ENCODE measurements at regions not wholly inside any gene's neighbourhood (a gene's known extent, or its start where the extent isn't known, plus 50 kb on each side); places are given as distances from the start of the nearest gene placed in this dataset.

DNA sequence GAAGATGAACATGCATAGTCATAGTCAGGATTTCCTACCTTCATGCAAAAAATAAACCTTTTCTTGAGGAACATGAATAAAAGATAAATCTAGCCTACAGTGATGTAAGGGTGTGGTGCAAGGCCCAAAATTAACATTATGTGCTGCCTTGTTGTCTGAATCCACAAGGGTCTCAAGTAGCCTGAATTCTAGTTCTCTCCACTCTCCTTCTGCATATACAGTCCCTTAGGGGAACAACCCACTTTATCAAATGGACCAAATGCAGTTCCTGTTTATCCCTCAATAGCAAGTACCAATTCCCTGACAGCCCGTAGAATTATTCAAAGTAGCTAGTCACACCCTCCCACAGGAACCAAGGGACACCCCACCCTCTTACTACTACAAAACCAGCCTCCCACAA lies 284.0 kb downstream of the ZIC4 start (continued):
- TF ChIP-seq PBX3 (IDR thresholded peaks at IDR 0.05) (no peak), RAD21 (IDR thresholded peaks at IDR 0.05; ENCODE audit: low read length) (no peak), RXRA (IDR thresholded peaks at IDR 0.05; ENCODE audit: borderline replicate concordance, low read depth) (no peak), NRF1 (IDR thresholded peaks at IDR 0.05; ENCODE audit: low read depth, low read length) (no peak)

DNA sequence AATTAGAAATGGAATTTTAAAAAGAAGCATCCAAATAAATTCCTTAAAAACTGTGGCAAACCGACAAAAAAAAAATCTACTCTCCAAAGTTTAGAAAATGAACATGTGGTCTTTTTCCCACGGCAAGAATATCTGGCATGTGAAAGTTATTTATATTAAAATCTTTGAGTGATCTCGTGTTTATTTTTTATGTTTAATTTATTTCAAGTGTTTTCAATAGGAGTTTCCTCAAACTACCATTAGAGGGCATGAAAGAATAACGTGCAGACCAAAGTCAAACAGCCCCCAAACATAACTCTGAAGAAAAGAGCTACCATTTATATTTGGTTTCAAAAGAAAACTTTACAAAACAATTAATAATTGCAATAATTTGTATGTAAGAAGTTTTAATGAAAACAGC lies 286.4 kb downstream of the ZIC4 start:
- CTCF ChIA-PET: interaction anchor here (0.6 to 3.4 kb wide), 8 partner anchors 9 to 640 kb away, joined by 3 to 7 read pairs (median 3); no protein-coding TSS in a partner anchor
- Histone ChIP-seq H3K4me2 (no peak overlapping the region), H3K4me3 (ENCODE audit: low read depth in 2 of 2, low read length in 1 of 2) (no peak overlapping the region), H3K9me3 (no peaks in the 10 kb centered on the region), H3K36me3 (replicated peaks in 1 of 2; ENCODE audit: control insufficient read depth in 1 of 2, insufficient read depth in 2 of 2, low read length in 1 of 2) (no peaks in the 10 kb centered on the region), H3K27ac (ENCODE audit: low read depth in 2 of 2, low read length in 1 of 2) (no peak overlapping the region), H3K9me2 (no peaks in the 10 kb centered on the region), H2AFZ (ENCODE audit: low read depth) (no peak overlapping the region), H3K27me3 (ENCODE audit: insufficient read depth) (no peaks in the 10 kb centered on the region), H4K20me1 (ENCODE audit: insufficient read depth) (no peaks in the 10 kb centered on the region), H3K9ac (no peak overlapping the region), H3F3A (replicated peaks; ENCODE audit: insufficient read depth) (no peaks in the 10 kb centered on the region), H3K79me2 (ENCODE audit: insufficient read depth) (no peaks in the 10 kb centered on the region), H3K4me1 (ENCODE audit: control insufficient read depth in 1 of 2, insufficient read depth in 2 of 2, low read depth in 1 of 2, low read length in 1 of 2) (no peaks in the 10 kb centered on the region)
- peak; percentile 2 for DNase-seq
- 2% methylated on average over 4 of the region's 4 CpGs for WGBS (ENCODE audit: low lambda C conversion rate)
- POLR2A ChIA-PET: no interaction called here
- TF ChIP-seq ELF1 (IDR thresholded peaks at IDR 0.05): no peak
- no peak for TF ChIP-seq YY1 (IDR thresholded peaks at IDR 0.05; ENCODE audit: low read depth)
- TF ChIP-seq SMC3 (IDR thresholded peaks at IDR 0.05; ENCODE audit: low read depth, low read length): peak; percentile 26; the same call in 1 of the 2 replicates
- TF ChIP-seq RCOR1 (IDR thresholded peaks at IDR 0.05; ENCODE audit: low read length): no peak
- TF ChIP-seq NFIC (IDR thresholded peaks at IDR 0.05; ENCODE audit: borderline replicate concordance): no peak
- TF ChIP-seq TCF12 (IDR thresholded peaks at IDR 0.05): no peak
- no peak for TF ChIP-seq FOXJ3 (CRISPR knock-in tag; IDR thresholded peaks at IDR 0.05)
- TF ChIP-seq CHD2 (IDR thresholded peaks at IDR 0.05; ENCODE audit: low read length, partially characterized antibody): no peak
- no peak for TF ChIP-seq MEF2A (IDR thresholded peaks at IDR 0.05; ENCODE audit: borderline replicate concordance, low read depth)
- TF ChIP-seq RAD21 (IDR thresholded peaks at IDR 0.05; ENCODE audit: low read length): peak; percentile 66
- TF ChIP-seq, protein P1, sequence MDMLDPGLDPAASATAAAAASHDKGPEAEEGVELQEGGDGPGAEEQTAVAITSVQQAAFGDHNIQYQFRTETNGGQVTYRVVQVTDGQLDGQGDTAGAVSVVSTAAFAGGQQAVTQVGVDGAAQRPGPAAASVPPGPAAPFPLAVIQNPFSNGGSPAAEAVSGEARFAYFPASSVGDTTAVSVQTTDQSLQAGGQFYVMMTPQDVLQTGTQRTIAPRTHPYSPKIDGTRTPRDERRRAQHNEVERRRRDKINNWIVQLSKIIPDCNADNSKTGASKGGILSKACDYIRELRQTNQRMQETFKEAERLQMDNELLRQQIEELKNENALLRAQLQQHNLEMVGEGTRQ (IDR thresholded peaks at IDR 0.05; ENCODE audit: borderline replicate concordance, low read depth, low read length): no peak
- peak; percentile 66 for TF ChIP-seq CTCF (IDR thresholded peaks at IDR 0.05)
- no peak for TF ChIP-seq FOSL2 (IDR thresholded peaks at IDR 0.05; ENCODE audit: borderline replicate concordance, low read depth)
- TF ChIP-seq, protein P2, sequence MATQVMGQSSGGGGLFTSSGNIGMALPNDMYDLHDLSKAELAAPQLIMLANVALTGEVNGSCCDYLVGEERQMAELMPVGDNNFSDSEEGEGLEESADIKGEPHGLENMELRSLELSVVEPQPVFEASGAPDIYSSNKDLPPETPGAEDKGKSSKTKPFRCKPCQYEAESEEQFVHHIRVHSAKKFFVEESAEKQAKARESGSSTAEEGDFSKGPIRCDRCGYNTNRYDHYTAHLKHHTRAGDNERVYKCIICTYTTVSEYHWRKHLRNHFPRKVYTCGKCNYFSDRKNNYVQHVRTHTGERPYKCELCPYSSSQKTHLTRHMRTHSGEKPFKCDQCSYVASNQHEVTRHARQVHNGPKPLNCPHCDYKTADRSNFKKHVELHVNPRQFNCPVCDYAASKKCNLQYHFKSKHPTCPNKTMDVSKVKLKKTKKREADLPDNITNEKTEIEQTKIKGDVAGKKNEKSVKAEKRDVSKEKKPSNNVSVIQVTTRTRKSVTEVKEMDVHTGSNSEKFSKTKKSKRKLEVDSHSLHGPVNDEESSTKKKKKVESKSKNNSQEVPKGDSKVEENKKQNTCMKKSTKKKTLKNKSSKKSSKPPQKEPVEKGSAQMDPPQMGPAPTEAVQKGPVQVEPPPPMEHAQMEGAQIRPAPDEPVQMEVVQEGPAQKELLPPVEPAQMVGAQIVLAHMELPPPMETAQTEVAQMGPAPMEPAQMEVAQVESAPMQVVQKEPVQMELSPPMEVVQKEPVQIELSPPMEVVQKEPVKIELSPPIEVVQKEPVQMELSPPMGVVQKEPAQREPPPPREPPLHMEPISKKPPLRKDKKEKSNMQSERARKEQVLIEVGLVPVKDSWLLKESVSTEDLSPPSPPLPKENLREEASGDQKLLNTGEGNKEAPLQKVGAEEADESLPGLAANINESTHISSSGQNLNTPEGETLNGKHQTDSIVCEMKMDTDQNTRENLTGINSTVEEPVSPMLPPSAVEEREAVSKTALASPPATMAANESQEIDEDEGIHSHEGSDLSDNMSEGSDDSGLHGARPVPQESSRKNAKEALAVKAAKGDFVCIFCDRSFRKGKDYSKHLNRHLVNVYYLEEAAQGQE (IDR thresholded peaks at IDR 0.05; ENCODE audit: low read depth, low read length): no peak
- no peak for TF ChIP-seq RXRA (IDR thresholded peaks at IDR 0.05; ENCODE audit: borderline replicate concordance, low read depth)
- no peak for TF ChIP-seq RFX5 (IDR thresholded peaks at IDR 0.05; ENCODE audit: low read length)
- no peak for TF ChIP-seq POLR2AphosphoS5 (IDR thresholded peaks at IDR 0.05; ENCODE audit: low read depth, low read length)
- TF ChIP-seq FOXM1 (IDR thresholded peaks at IDR 0.05; ENCODE audit: low read depth): no peak
- TF ChIP-seq MXI1 (IDR thresholded peaks at IDR 0.05; ENCODE audit: low read depth, low read length): no peak
- TF ChIP-seq TEAD4 (IDR thresholded peaks at IDR 0.05; ENCODE audit: borderline replicate concordance, insufficient read depth): no peak

Data from SK-N-SH (cell line).